Neural cell (in vitro differentiated cells): ENCODE measurements at regions not wholly inside any gene's neighbourhood (a gene's known extent, or its start where the extent isn't known, plus 50 kb on each side); places are given as distances from the start of the nearest gene placed in this dataset.

Experiments used
- H2AFZ ChIP-seq: fragments of 200-600, 300-800 bp; sonication (generic), shearing (Covaris generic); 2 replicates; pipeline ENCODE4 v1.6.0; 2014; ENCODE audit warnings: low read depth, mild to moderate bottlenecking, antibody characterized with exemption, low read length, moderate library complexity
- H3F3A ChIP-seq: fragments of 200-600 bp; shearing (Covaris generic); 2 replicates; pipeline ENCODE4 v1.6.1; 2016; ENCODE audit warnings: mild to moderate bottlenecking, moderate library complexity, mixed read lengths, antibody characterized with exemption, low read length; ENCODE audit not compliant: insufficient read depth, poor library complexity, severe bottlenecking
- H3K27ac ChIP-seq: fragments of 200-600, 300-800 bp; sonication (generic), shearing (Covaris generic); 2 replicates; pipeline ENCODE4 v1.5.1; 2014; ENCODE audit warnings: mild to moderate bottlenecking, low read length, moderate library complexity
- H3K27me3 ChIP-seq: fragments of 300-800, 200-600 bp; sonication (generic), shearing (Covaris generic); 2 replicates; pipeline ENCODE4 v1.6.0; 2014; ENCODE audit warnings: mild to moderate bottlenecking, low read depth, low read length, moderate library complexity; ENCODE audit not compliant: insufficient read depth
- H3K36me3 ChIP-seq: fragments of 300-800, 200-600 bp; sonication (generic), shearing (Covaris generic); 2 replicates; pipeline ENCODE4 v1.5.1; 2014; ENCODE audit warnings: mild to moderate bottlenecking, antibody characterized with exemption, low read length, moderate library complexity; ENCODE audit not compliant: insufficient read depth
- H3K4me2 ChIP-seq: fragments of 300-800, 200-600 bp; sonication (generic), shearing (Covaris generic); 2 replicates; pipeline ENCODE4 v1.6.0; 2014; ENCODE audit warnings: mild to moderate bottlenecking, low read length
- H3K4me3 ChIP-seq: fragments of 300-800, 200-600 bp; sonication (generic), shearing (Covaris generic); 2 replicates; pipeline ENCODE4 v1.5.1; 2014; ENCODE audit warnings: mild to moderate bottlenecking, low read length, moderate library complexity
- H3K79me2 ChIP-seq: fragments of 200-600 bp; shearing (Covaris generic); replicated peaks from 2 replicates; pipeline ENCODE4 v1.6.0; 2014; ENCODE audit warnings: mild to moderate bottlenecking, low read length, moderate library complexity; ENCODE audit not compliant: insufficient read depth
- H3K9ac ChIP-seq: fragments of 300-800, 200-600 bp; sonication (generic), shearing (Covaris generic); 2 replicates; pipeline ENCODE4 v1.6.1; 2016; ENCODE audit warnings: mild to moderate bottlenecking, low read length, mixed read lengths
- H3K9me2 ChIP-seq: fragments of 200-600 bp; shearing (Covaris generic); 2 replicates; pipeline ENCODE4 v1.6.1; 2016; ENCODE audit warnings: mild to moderate bottlenecking, low read length, mixed read lengths; ENCODE audit not compliant: insufficient read depth
- H3K9me3 ChIP-seq: fragments of 200-600, 300-800 bp; sonication (generic), shearing (Covaris generic); 2 replicates; pipeline ENCODE4 v1.6.1; 2016; ENCODE audit warnings: mild to moderate bottlenecking, mixed run types, low read length, moderate library complexity, mixed read lengths
- H4K20me1 ChIP-seq: fragments of 200-600 bp; shearing (Covaris generic); 2 replicates; pipeline ENCODE4 v1.6.1; 2016; ENCODE audit warnings: mild to moderate bottlenecking, mixed run types; ENCODE audit not compliant: insufficient read depth
- EP300 ChIP-seq: fragments of 450-650 bp; conservative IDR thresholded peaks from 2 replicates; pipeline ENCODE4 v1.6.1; 2014; ENCODE audit warnings: antibody characterized with exemption, mild to moderate bottlenecking, moderate library complexity; ENCODE audit not compliant: poor library complexity, severe bottlenecking
- EZH2 ChIP-seq: fragments of 200-600, 300-800 bp; shearing (Covaris generic), sonication (generic); IDR thresholded peaks from 2 replicates; pipeline ENCODE4 v1.6.1; 2014; ENCODE audit warnings: antibody characterized with exemption, low read length, borderline replicate concordance, mild to moderate bottlenecking; ENCODE audit not compliant: insufficient read depth, poor library complexity, severe bottlenecking
- MXI1 ChIP-seq: fragments of 450-650 bp; conservative IDR thresholded peaks from 2 replicates; pipeline ENCODE4 v1.6.1; 2014; ENCODE audit warnings: antibody characterized with exemption, mild to moderate bottlenecking; ENCODE audit not compliant: poor library complexity, severe bottlenecking
- RAD21 ChIP-seq: fragments of 450-650 bp; conservative IDR thresholded peaks from 2 replicates; pipeline ENCODE4 v1.6.1; 2014; ENCODE audit warnings: antibody characterized with exemption, mild to moderate bottlenecking, moderate library complexity
- REST ChIP-seq: IDR thresholded peaks from 2 replicates; pipeline ENCODE4 v1.6.1; 2012; ENCODE audit warnings: borderline replicate concordance
- SMC3 ChIP-seq: fragments of 450-650 bp; conservative IDR thresholded peaks from 2 replicates; pipeline ENCODE4 v1.6.1; 2014; ENCODE audit warnings: antibody characterized with exemption, mild to moderate bottlenecking, moderate library complexity; ENCODE audit not compliant: poor library complexity
- TAF1 ChIP-seq: IDR thresholded peaks from 2 replicates; pipeline ENCODE4 v1.6.1; 2012; ENCODE audit warnings: low read depth

GRCh38 chr7:76122516-76123239, 74.8 kb downstream of the MDH2 start:
- Histone ChIP-seq H3K27me3 (no peaks in the 10 kb centered on the region), H3K27ac (no peak overlapping the region), H4K20me1 (no peaks in the 10 kb centered on the region), H3K4me3 (no peak overlapping the region), H3K9me2 (no peaks in the 10 kb centered on the region), H2AFZ (no peak overlapping the region), H3K9ac (no peak overlapping the region), H3K4me2 (no peak overlapping the region), H3F3A (no peaks in the 10 kb centered on the region), H3K36me3 (no peaks in the 10 kb centered on the region), H3K79me2 (no peaks in the 10 kb centered on the region), H3K9me3 (no peaks in the 10 kb centered on the region)
- TF ChIP-seq SMC3 (no peak), EZH2 (no peak), RAD21 (no peak), TAF1 (no peak), EP300 (no peak), REST (no peak), MXI1 (no peak)

GRCh38 chr7:76123316-76123715, 75.4 kb downstream of the MDH2 start:
- H3K4me3 ChIP-seq, result no peak overlapping the region
- no peak overlapping the region for H3K9ac ChIP-seq

More at GRCh38 chr7:76123316-76123715, 75.4 kb downstream of the MDH2 start:
- Histone ChIP-seq H4K20me1 (no peaks in the 10 kb centered on the region), H2AFZ (no peak overlapping the region), H3K9me2 (no peaks in the 10 kb centered on the region), H3F3A (no peaks in the 10 kb centered on the region), H3K27me3 (no peaks in the 10 kb centered on the region), H3K36me3 (no peaks in the 10 kb centered on the region), H3K79me2 (no peaks in the 10 kb centered on the region), H3K9me3 (no peaks in the 10 kb centered on the region), H3K4me2 (no peak overlapping the region), H3K27ac (no peak overlapping the region)
- TF ChIP-seq REST, result no peak
- TF ChIP-seq SMC3, result no peak
